A549 (cell line): ENCODE measurements at regions not wholly inside any gene's neighbourhood (a gene's known extent, or its start where the extent isn't known, plus 50 kb on each side); places are given as distances from the start of the nearest gene placed in this dataset.

Experiments
- ATAC-seq, 2 experiments: fragments of 200-7000 bp in 1 of 2; fragments of >200 bp in 1 of 2; cut with Nextera tagmentation in 1 of 2; cut with Tn5 transposase in 1 of 2; 3 replicates each; pipeline versions ENCODE4 v1.8.0 to v1.9.1; 2018 to 2020; ENCODE audit warnings: mild to moderate bottlenecking in 1 of 2, moderate library complexity in 1 of 2
- CTCF ChIA-PET: fragments of 300-600 bp; sonication (Branson Sonifier 250); formaldehyde crosslinking; extraction: SDS; loops from one replicate; lab custom pipeline; 2021; ENCODE audit warnings: antibody characterized with exemption, inconsistent platforms; lab: Yijun Ruan, JAX
- POLR2A ChIA-PET: fragments of 350-600 bp; formaldehyde crosslinking; extraction: SDS; loops from one replicate; lab custom pipeline; 2021; ENCODE audit warnings: antibody characterized with exemption, inconsistent platforms; lab: Yijun Ruan, JAX
- DNase-seq, 2 experiments: peaks; one replicate each; pipeline versions ENCODE4 v3.0.0 to v3.0.0-alpha.2; 2011 to 2016; ENCODE audit warnings: low read depth in 1 of 2, low spot score in 1 of 2
- FAIRE-seq: peaks from 2 replicates; lab custom pipeline; 2011; peaks lifted over from hg19 to GRCh38; lab: Jason Lieb, UNC
- H3K27ac ChIP-seq, 2 experiments: fragments of >200 bp; sonication (Bioruptor Twin); formaldehyde crosslinking; 3 replicates each; pipeline ENCODE4 v1.5.1; 2016 to 2017
- H3K4me1 ChIP-seq: fragments of >200 bp; sonication (Bioruptor Twin); formaldehyde crosslinking; 3 replicates; pipeline ENCODE4 v1.6.1; 2016
- H3K4me2 ChIP-seq: fragments of >200 bp; sonication (Bioruptor Twin); formaldehyde crosslinking; 3 replicates; pipeline ENCODE4 v1.6.1; 2016
- H3K4me3 ChIP-seq: fragments of >200 bp; sonication (Bioruptor Twin); formaldehyde crosslinking; 3 replicates; pipeline ENCODE4 v1.5.1; 2016
- H3K9me3 ChIP-seq: fragments of >200 bp; sonication (Bioruptor Twin); formaldehyde crosslinking; 3 replicates; pipeline ENCODE4 v1.6.1; 2016
- BHLHE40 ChIP-seq: IDR thresholded peaks from 2 replicates; pipeline ENCODE4 v1.6.1; 2012; ENCODE audit warnings: low read depth, low read length, inconsistent platforms
- CBX2 ChIP-seq: fragments of 200-600 bp; sonication (generic); IDR thresholded peaks from 2 replicates; pipeline ENCODE4 v1.6.1; 2016; ENCODE audit warnings: low read depth, mild to moderate bottlenecking, borderline replicate concordance
- CBX8 ChIP-seq: fragments of 200-600 bp; sonication (generic); IDR thresholded peaks from 2 replicates; pipeline ENCODE4 v1.6.1; 2016
- CEBPB ChIP-seq, 2 experiments: fragments of >200 bp in 1 of 2; sonication (Bioruptor Twin) in 1 of 2; formaldehyde crosslinking in 1 of 2; IDR thresholded peaks; 2 replicates each; pipeline ENCODE4 v1.6.1; 2012 to 2016
- CHD2 ChIP-seq: fragments of 150-350 bp; IDR thresholded peaks from 2 replicates; pipeline ENCODE4 v1.6.1; 2014; ENCODE audit warnings: low read length; ENCODE audit not compliant: partially characterized antibody
- CHD4 ChIP-seq: fragments of 200-600 bp; sonication (generic); IDR thresholded peaks from 2 replicates; pipeline ENCODE4 v1.6.1; 2016; ENCODE audit warnings: antibody characterized with exemption, mild to moderate bottlenecking, borderline replicate concordance
- EHF ChIP-seq: fragments of 250-450 bp; sonication (Bioruptor Pico); IDR thresholded peaks from 2 replicates; pipeline ENCODE4 v1.5.0; 2020; ENCODE audit warnings: mild to moderate bottlenecking
- FOSB ChIP-seq: fragments of 250-450 bp; sonication (Bioruptor Pico); IDR thresholded peaks from 2 replicates; pipeline ENCODE4 v1.5.0; 2020; ENCODE audit warnings: mild to moderate bottlenecking, moderate library complexity
- FOSL2 ChIP-seq, 2 experiments: fragments of 450-650 bp in 1 of 2; fragments of >200 bp in 1 of 2; sonication (Bioruptor Twin) in 1 of 2; formaldehyde crosslinking; IDR thresholded peaks; 2 replicates each; pipeline versions ENCODE4 v1.5.0 to v1.6.1; 2016 to 2020; ENCODE audit warnings: mild to moderate bottlenecking in 1 of 2, moderate library complexity in 1 of 2
- FOXS1 ChIP-seq: fragments of 250-450 bp; sonication (Bioruptor Pico); IDR thresholded peaks from 2 replicates; pipeline ENCODE4 v1.5.0; 2020; ENCODE audit warnings: mild to moderate bottlenecking, moderate library complexity
- GATA3 ChIP-seq: IDR thresholded peaks from 2 replicates; pipeline ENCODE4 v1.6.1; 2012; ENCODE audit warnings: borderline replicate concordance
- HEYL ChIP-seq: fragments of 250-450 bp; sonication (Bioruptor Pico); IDR thresholded peaks from 2 replicates; pipeline ENCODE4 v1.8.0; 2021; ENCODE audit warnings: mild to moderate bottlenecking, moderate library complexity
- MAZ ChIP-seq: fragments of 150-350 bp; IDR thresholded peaks from 2 replicates; pipeline ENCODE4 v1.6.1; 2014; ENCODE audit warnings: antibody characterized with exemption, low read depth, low read length, borderline replicate concordance
- MYC ChIP-seq: IDR thresholded peaks from 2 replicates; pipeline ENCODE4 v1.6.1; 2012; ENCODE audit warnings: mild to moderate bottlenecking, inconsistent platforms, low read length, improper control_type of control experiment, borderline replicate concordance
- NFE2L2 ChIP-seq: fragments of 150-350 bp; conservative IDR thresholded peaks from 2 replicates; pipeline ENCODE4 v1.6.1; 2014; ENCODE audit warnings: low read length
- NPAS2 ChIP-seq: fragments of 250-450 bp; sonication (Bioruptor Pico); IDR thresholded peaks from 2 replicates; pipeline ENCODE4 v1.8.0; 2022; ENCODE audit warnings: mild to moderate bottlenecking, moderate library complexity, borderline replicate concordance
- PHF8 ChIP-seq: fragments of 200-600 bp; sonication (generic); IDR thresholded peaks from 2 replicates; pipeline ENCODE4 v1.6.1; 2016; ENCODE audit warnings: low read depth, mild to moderate bottlenecking, antibody characterized with exemption, moderate library complexity, borderline replicate concordance
- RARB ChIP-seq: fragments of 250-450 bp; sonication (Bioruptor Pico); IDR thresholded peaks from 2 replicates; pipeline ENCODE4 v1.8.0; 2021; ENCODE audit warnings: mild to moderate bottlenecking, moderate library complexity
- RCOR1 ChIP-seq: fragments of 150-350 bp; IDR thresholded peaks from 2 replicates; pipeline ENCODE4 v1.6.1; 2014; ENCODE audit warnings: antibody characterized with exemption, low read length, low read depth
- SMC3 ChIP-seq: fragments of >200 bp; sonication (Bioruptor Twin); formaldehyde crosslinking; IDR thresholded peaks from 3 replicates; pipeline ENCODE4 v1.6.1; 2018; ENCODE audit warnings: inconsistent platforms
- TFCP2L1 ChIP-seq: fragments of 250-450 bp; sonication (Bioruptor Pico); IDR thresholded peaks from 2 replicates; pipeline ENCODE4 v1.5.0; 2021; ENCODE audit warnings: mild to moderate bottlenecking
- ZC3H11A ChIP-seq: fragments of 450-650 bp; IDR thresholded peaks from 2 replicates; pipeline ENCODE4 v1.6.1; 2014; ENCODE audit warnings: antibody characterized with exemption, mild to moderate bottlenecking
- ZNF302 ChIP-seq: fragments of 250-450 bp; sonication (Bioruptor Pico); IDR thresholded peaks from 2 replicates; pipeline ENCODE4 v1.9.0; 2021; ENCODE audit warnings: inconsistent platforms, mild to moderate bottlenecking, moderate library complexity
- ZSCAN20 ChIP-seq: fragments of 250-450 bp; sonication (Bioruptor Pico); IDR thresholded peaks from 2 replicates; pipeline ENCODE4 v1.8.0; 2022; ENCODE audit warnings: mild to moderate bottlenecking, moderate library complexity
- WGBS: methylation state at CpG from one replicate; pipeline ENCODE4 v1.1.6; 2017; ENCODE audit errors: missing lambda C conversion rate; 5-methylcytosine and 5-hydroxymethylcytosine counted together
- TF ChIP-seq, protein P1 (sequence below): IDR thresholded peaks from 2 replicates; pipeline ENCODE4 v1.6.1; 2012
- TF ChIP-seq, protein P2 (sequence below): fragments of >200 bp; sonication (Bioruptor Twin); formaldehyde crosslinking; IDR thresholded peaks from 3 replicates; pipeline ENCODE4 v1.5.1; 2016
- TF ChIP-seq, protein P3 (sequence below): fragments of 250-450 bp; sonication (Bioruptor Pico); IDR thresholded peaks from 2 replicates; pipeline ENCODE4 v1.5.0; 2020; ENCODE audit warnings: low read depth, mild to moderate bottlenecking, moderate library complexity
- TF ChIP-seq, protein P4 (sequence below): fragments of >200 bp; sonication (Bioruptor Twin); formaldehyde crosslinking; IDR thresholded peaks from 2 replicates; pipeline ENCODE4 v1.6.1; 2016
- TF ChIP-seq, protein P5 (sequence below): fragments of 450-650 bp; IDR thresholded peaks from 2 replicates; pipeline ENCODE4 v1.6.1; 2014; ENCODE audit warnings: antibody characterized with exemption

DNA sequence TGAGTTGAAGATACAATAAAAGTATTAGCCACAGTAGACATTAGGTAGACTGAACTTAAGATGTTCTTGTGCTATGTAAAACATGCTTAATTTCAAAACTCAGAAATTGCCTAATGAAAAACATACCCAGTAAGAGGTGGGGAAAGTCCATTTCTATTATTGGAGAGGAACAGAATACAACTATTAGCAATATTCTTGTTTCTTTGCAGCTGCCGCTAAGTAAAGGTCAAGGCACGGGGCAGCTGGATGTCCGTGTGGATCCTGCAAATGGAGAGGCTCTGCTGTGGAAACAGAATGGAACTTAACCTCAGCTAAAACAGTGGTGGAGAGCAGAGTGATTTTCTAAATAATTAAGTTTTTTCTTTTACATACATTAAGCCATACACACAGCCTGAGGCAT, 139.2 kb upstream of the ARHGAP28 start:
- WGBS = 38% methylated on average over 3 of the region's 3 CpGs
- Histone ChIP-seq H3K27ac (no peak overlapping the region), H3K9me3 (no peaks in the 10 kb centered on the region), H3K4me3 (no peak overlapping the region), H3K4me1 (no peaks in the 10 kb centered on the region), H3K4me2 (no peak overlapping the region)
- DNase-seq (no peak), ATAC-seq (no peak), FAIRE-seq (no peak)
- CTCF ChIA-PET = no interaction called here
- POLR2A ChIA-PET = no interaction called here
- TF ChIP-seq PHF8 (no peak), EHF (CRISPR knock-in tag) (no peak), ZC3H11A (no peak), RCOR1 (no peak), GATA3 (no peak), FOSL2 (IDR thresholded peaks at IDR 0.05) (no peak), FOSL2 (CRISPR knock-in tag; IDR thresholded peaks at IDR 0.05) (no peak), CHD2 (no peak), FOXS1 (no peak), NFE2L2 (no peak), CEBPB (IDR thresholded peaks at IDR 0.05) (no peak), CBX8 (no peak), FOSB (no peak), MAZ (no peak), CHD4 (no peak)
- TF ChIP-seq, protein P1, sequence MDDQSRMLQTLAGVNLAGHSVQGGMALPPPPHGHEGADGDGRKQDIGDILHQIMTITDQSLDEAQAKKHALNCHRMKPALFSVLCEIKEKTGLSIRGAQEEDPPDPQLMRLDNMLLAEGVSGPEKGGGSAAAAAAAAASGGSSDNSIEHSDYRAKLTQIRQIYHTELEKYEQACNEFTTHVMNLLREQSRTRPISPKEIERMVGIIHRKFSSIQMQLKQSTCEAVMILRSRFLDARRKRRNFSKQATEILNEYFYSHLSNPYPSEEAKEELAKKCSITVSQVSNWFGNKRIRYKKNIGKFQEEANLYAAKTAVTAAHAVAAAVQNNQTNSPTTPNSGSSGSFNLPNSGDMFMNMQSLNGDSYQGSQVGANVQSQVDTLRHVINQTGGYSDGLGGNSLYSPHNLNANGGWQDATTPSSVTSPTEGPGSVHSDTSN = no peak
- TF ChIP-seq, protein P2, sequence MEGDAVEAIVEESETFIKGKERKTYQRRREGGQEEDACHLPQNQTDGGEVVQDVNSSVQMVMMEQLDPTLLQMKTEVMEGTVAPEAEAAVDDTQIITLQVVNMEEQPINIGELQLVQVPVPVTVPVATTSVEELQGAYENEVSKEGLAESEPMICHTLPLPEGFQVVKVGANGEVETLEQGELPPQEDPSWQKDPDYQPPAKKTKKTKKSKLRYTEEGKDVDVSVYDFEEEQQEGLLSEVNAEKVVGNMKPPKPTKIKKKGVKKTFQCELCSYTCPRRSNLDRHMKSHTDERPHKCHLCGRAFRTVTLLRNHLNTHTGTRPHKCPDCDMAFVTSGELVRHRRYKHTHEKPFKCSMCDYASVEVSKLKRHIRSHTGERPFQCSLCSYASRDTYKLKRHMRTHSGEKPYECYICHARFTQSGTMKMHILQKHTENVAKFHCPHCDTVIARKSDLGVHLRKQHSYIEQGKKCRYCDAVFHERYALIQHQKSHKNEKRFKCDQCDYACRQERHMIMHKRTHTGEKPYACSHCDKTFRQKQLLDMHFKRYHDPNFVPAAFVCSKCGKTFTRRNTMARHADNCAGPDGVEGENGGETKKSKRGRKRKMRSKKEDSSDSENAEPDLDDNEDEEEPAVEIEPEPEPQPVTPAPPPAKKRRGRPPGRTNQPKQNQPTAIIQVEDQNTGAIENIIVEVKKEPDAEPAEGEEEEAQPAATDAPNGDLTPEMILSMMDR = no peak

DNA sequence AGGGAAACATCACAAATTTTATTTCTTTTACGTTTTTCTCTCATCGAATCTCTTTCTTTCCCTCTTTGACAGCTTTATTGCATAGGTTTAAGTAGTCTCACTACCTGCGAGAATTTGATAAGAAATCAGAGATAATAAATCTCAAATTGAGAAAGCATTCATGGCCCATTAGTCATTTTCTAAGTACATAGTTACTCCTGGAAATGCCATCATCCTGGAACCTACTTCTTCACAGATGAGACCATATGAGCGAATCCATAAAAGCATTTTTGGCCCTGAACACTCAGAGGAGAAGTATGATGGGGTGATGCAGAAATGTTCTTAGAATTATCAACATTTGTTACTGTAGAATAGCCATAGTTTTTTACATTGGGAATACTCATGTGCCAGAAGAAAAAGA, 138.0 kb upstream of the ARHGAP28 start:
- TF ChIP-seq, protein P3, sequence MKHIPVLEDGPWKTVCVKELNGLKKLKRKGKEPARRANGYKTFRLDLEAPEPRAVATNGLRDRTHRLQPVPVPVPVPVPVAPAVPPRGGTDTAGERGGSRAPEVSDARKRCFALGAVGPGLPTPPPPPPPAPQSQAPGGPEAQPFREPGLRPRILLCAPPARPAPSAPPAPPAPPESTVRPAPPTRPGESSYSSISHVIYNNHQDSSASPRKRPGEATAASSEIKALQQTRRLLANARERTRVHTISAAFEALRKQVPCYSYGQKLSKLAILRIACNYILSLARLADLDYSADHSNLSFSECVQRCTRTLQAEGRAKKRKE (CRISPR knock-in tag) = no peak
- TF ChIP-seq BHLHE40 (no peak), MYC (no peak), FOSB (no peak), SMC3 (no peak), HEYL (no peak), ZSCAN20 (CRISPR knock-in tag) (no peak), RARB (CRISPR knock-in tag) (no peak), ZNF302 (CRISPR knock-in tag) (no peak), CBX2 (no peak), EHF (CRISPR knock-in tag) (no peak), RCOR1 (no peak), NPAS2 (CRISPR knock-in tag) (no peak), TFCP2L1 (no peak), FOXS1 (no peak)
- TF ChIP-seq, protein P2 = no peak
- TF ChIP-seq, protein P4, sequence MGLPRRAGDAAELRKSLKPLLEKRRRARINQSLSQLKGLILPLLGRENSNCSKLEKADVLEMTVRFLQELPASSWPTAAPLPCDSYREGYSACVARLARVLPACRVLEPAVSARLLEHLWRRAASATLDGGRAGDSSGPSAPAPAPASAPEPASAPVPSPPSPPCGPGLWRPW = no peak
- TF ChIP-seq, protein P5, sequence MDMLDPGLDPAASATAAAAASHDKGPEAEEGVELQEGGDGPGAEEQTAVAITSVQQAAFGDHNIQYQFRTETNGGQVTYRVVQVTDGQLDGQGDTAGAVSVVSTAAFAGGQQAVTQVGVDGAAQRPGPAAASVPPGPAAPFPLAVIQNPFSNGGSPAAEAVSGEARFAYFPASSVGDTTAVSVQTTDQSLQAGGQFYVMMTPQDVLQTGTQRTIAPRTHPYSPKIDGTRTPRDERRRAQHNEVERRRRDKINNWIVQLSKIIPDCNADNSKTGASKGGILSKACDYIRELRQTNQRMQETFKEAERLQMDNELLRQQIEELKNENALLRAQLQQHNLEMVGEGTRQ = no peak
- TF ChIP-seq, all 56 proteins: peak for 0
- no peak overlapping the region for H3K27ac ChIP-seq
- DNase-seq (no peak), ATAC-seq (no peak), FAIRE-seq (no peak)
- WGBS = 13% methylated on average over 4 of the region's 4 CpGs
- no peak overlapping the region for H3K4me2 ChIP-seq
- H3K4me3 ChIP-seq = no peak overlapping the region
- CTCF ChIA-PET = no interaction called here
- H3K4me1 ChIP-seq = no peaks in the 10 kb centered on the region
- POLR2A ChIA-PET = no interaction called here
- no peaks in the 10 kb centered on the region for H3K9me3 ChIP-seq
